Fibroblast of villous mesenchyme (primary cell): ENCODE measurements at regions not wholly inside any gene's neighbourhood (a gene's known extent, or its start where the extent isn't known, plus 50 kb on each side); places are given as distances from the start of the nearest gene placed in this dataset.

Experiments used
- DNase-seq: peaks from one replicate; pipeline ENCODE4 v3.0.0-alpha.2; 2010; ENCODE audit warnings: low read depth
- H3K4me3 ChIP-seq: 2 replicates; pipeline ENCODE4 v1.5.1; 2011; ENCODE audit warnings: low read depth, mild to moderate bottlenecking, low read length
- TF ChIP-seq, protein P1 (sequence below): IDR thresholded peaks from 2 replicates; pipeline ENCODE4 v1.5.1; 2012; ENCODE audit warnings: low read depth, mild to moderate bottlenecking, low read length; ENCODE audit not compliant: insufficient read depth

DNA sequence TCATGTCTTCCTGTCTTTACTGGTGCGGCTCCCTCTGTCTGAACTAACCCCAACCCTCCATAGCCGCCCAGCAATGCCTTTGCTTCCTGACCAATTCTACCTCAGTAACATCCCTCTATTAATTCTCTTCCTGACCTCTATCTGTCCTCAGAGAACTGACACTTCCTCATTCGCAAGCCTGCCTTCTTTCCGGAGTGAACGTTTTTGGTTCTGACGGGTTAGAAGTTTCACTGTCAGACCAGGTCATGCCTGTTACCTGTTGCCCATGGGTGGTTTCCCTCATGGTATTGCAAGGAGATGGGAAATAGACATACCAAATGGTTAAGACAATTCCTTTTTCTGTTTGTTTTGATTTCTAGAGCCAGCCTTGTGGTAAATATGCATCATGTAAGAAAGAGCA, 453.4 kb upstream of the SLC14A2 start:
- DNase-seq, result no peak
- no peak overlapping the region for H3K4me3 ChIP-seq
- TF ChIP-seq, protein P1, sequence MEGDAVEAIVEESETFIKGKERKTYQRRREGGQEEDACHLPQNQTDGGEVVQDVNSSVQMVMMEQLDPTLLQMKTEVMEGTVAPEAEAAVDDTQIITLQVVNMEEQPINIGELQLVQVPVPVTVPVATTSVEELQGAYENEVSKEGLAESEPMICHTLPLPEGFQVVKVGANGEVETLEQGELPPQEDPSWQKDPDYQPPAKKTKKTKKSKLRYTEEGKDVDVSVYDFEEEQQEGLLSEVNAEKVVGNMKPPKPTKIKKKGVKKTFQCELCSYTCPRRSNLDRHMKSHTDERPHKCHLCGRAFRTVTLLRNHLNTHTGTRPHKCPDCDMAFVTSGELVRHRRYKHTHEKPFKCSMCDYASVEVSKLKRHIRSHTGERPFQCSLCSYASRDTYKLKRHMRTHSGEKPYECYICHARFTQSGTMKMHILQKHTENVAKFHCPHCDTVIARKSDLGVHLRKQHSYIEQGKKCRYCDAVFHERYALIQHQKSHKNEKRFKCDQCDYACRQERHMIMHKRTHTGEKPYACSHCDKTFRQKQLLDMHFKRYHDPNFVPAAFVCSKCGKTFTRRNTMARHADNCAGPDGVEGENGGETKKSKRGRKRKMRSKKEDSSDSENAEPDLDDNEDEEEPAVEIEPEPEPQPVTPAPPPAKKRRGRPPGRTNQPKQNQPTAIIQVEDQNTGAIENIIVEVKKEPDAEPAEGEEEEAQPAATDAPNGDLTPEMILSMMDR, result no peak

GRCh38 chr18:45163871-45164270, 451.4 kb upstream of the SLC14A2 start:
- TF ChIP-seq, protein P1, result no peak
- no peak for DNase-seq
- no peak overlapping the region for H3K4me3 ChIP-seq

DNA sequence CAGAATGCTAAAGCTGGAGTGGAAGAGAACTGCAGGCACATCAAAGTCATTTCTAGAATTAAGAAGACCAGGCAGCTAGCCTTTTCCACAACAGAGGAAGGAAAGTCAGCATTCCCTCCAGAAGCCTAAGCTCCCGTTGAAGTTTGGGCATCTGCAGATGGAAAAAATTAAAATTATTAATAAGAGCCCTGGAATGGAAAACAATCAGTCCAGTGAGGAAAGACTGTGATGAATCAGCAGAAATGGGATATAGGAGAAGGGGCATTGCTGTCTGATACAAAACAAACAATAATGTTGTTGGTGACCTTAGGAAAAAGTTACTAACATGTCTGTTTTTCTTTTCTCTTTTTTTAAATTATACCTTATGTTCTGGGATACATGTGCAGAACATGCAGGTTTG, 450.7 kb upstream of the SLC14A2 start:
- H3K4me3 ChIP-seq, result no peak overlapping the region
- TF ChIP-seq, protein P1, result no peak
- peak; percentile 47 for DNase-seq

GRCh38 chr18:45165176-45165713, 450.0 kb upstream of the SLC14A2 start:
- DNase-seq, result peak; percentile 8
- H3K4me3 ChIP-seq, result no peak overlapping the region
- TF ChIP-seq, protein P1, result no peak

DNA sequence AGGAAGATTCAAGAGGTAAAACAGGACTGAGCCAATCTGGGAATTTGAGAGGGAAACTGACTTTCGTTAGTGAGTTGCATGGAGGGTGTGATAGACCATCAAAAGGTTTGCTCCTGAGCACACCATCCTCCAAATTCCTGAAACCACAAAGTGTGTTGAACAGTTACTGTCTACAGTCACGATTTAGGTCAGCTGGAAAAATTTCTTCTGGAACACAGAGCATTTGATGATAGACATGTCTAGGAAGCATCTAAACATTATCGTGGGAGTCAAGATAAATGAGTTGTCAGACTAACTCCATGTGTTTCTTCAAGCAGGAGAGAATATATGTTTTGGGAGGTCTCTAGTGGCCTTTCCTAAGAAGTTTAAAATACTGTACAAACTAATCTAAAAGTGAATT, 449.4 kb upstream of the SLC14A2 start:
- TF ChIP-seq, protein P1, result no peak
- H3K4me3 ChIP-seq, result no peak overlapping the region
- DNase-seq, result peak; percentile 21

DNA sequence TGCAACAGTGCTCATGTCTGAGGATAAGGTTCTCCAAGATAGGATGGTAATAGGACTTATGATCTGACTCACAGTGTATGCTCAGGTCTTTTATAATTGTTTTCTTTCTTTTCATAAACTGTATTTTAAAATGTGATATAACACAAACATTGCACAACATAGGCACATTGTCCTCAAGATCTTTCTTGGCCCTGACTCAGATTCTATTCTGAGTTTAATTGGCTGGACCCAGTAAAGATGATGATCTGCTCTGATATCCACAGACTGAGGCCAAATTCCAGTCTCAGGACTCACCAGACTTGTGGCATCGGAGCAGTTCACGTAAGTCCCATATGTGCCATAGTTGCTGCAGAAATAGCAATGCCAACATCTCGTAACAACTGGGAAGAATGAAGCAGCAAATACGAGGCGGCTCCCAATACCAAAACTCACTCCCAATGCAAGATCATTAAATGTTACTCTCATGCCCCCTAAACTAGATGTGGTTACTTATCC, 448.9 kb upstream of the SLC14A2 start:
- peak; percentile 87 for DNase-seq
- H3K4me3 ChIP-seq, result no peak overlapping the region
- TF ChIP-seq, protein P1, result no peak

- H3K4me3 ChIP-seq, result no peak overlapping the region
- TF ChIP-seq, protein P1, result no peak
- peak; percentile 95 for DNase-seq
Observed at GRCh38 chr18:45166836-45167551, 448.3 kb upstream of the SLC14A2 start.
